ENCODE measurements at regions not wholly inside any gene's neighbourhood (a gene's known extent, or its start where the extent isn't known, plus 50 kb on each side); places are given as distances from the start of the nearest gene placed in this dataset.
A peak's percentile ranks its signal among the peaks of the same experiment; 100 is the strongest.
"Not testable (repeated sequence)": the region's sequence is repeated elsewhere in the genome, so short reads cannot be mapped to it uniquely, and the experiment has no call there.

GRCh38 chr4:77501851-77502250 lies 103.8 kb upstream of the CXCL13 start:
- no peaks in the 10 kb centered on the region for H3K36me3 ChIP-seq (ENCODE audit: insufficient read depth, low read length)
- no peaks in the 10 kb centered on the region for H3K79me2 ChIP-seq (ENCODE audit: control insufficient read depth, insufficient read depth, low read length, unreplicated experiment)

GRCh38 chr4:77504407-77504806 lies 101.2 kb upstream of the CXCL13 start:
- Histone ChIP-seq H3K79me2 (ENCODE audit: control insufficient read depth, insufficient read depth, low read length, unreplicated experiment) (no peaks in the 10 kb centered on the region), H2AFZ (ENCODE audit: low read length, unreplicated experiment) (no peak overlapping the region), H3K4me3 (ENCODE audit: low read depth, low read length) (no peak overlapping the region), H3K27me3 (ENCODE audit: insufficient read depth, low read length) (peaks cover 7% of the 10 kb centered on the region; the same call in 1 of the 2 replicates), H3K27ac (ENCODE audit: low read depth, low read length) (no peak overlapping the region), H3K4me1 (ENCODE audit: control insufficient read depth, insufficient read depth, low read length, unreplicated experiment) (peaks cover 15% of the 10 kb centered on the region), H3K36me3 (ENCODE audit: insufficient read depth, low read length) (no peaks in the 10 kb centered on the region)

More at GRCh38 chr4:77501851-77502250, 103.8 kb upstream of the CXCL13 start:
- Histone ChIP-seq H3K4me3 (ENCODE audit: low read depth, low read length) (no peak overlapping the region), H3K4me1 (ENCODE audit: control insufficient read depth, insufficient read depth, low read length, unreplicated experiment) (peaks cover 15% of the 10 kb centered on the region), H3K27ac (ENCODE audit: low read depth, low read length) (peak overlapping the region; percentile 61), H3K27me3 (ENCODE audit: insufficient read depth, low read length) (peaks cover 8% of the 10 kb centered on the region; the same call in 1 of the 2 replicates), H2AFZ (ENCODE audit: low read length, unreplicated experiment) (no peak overlapping the region)

GRCh38 chr4:77505275-77505957 lies 100.2 kb upstream of the CXCL13 start:
- peaks cover 7% of the 10 kb centered on the region; the same call in 1 of the 2 replicates for H3K27me3 ChIP-seq (ENCODE audit: insufficient read depth, low read length)
- H3K36me3 ChIP-seq (ENCODE audit: insufficient read depth, low read length): no peaks in the 10 kb centered on the region
- H2AFZ ChIP-seq (ENCODE audit: low read length, unreplicated experiment): no peak overlapping the region
- H3K27ac ChIP-seq (ENCODE audit: low read depth, low read length): no peak overlapping the region
- peaks cover 15% of the 10 kb centered on the region for H3K4me1 ChIP-seq (ENCODE audit: control insufficient read depth, insufficient read depth, low read length, unreplicated experiment)
- H3K4me3 ChIP-seq (ENCODE audit: low read depth, low read length): no peak overlapping the region
- H3K79me2 ChIP-seq (ENCODE audit: control insufficient read depth, insufficient read depth, low read length, unreplicated experiment): no peaks in the 10 kb centered on the region

GRCh38 chr4:77505958-77506319 lies 99.7 kb upstream of the CXCL13 start:
- Histone ChIP-seq H3K27me3 (ENCODE audit: insufficient read depth, low read length) (peaks cover 7% of the 10 kb centered on the region; the same call in 1 of the 2 replicates), H3K36me3 (ENCODE audit: insufficient read depth, low read length) (no peaks in the 10 kb centered on the region), H3K27ac (ENCODE audit: low read depth, low read length) (no peak overlapping the region), H2AFZ (ENCODE audit: low read length, unreplicated experiment) (no peak overlapping the region), H3K79me2 (ENCODE audit: control insufficient read depth, insufficient read depth, low read length, unreplicated experiment) (no peaks in the 10 kb centered on the region), H3K4me1 (ENCODE audit: control insufficient read depth, insufficient read depth, low read length, unreplicated experiment) (peaks cover 9% of the 10 kb centered on the region), H3K4me3 (ENCODE audit: low read depth, low read length) (no peak overlapping the region)

- no peaks in the 10 kb centered on the region for H3K36me3 ChIP-seq (ENCODE audit: insufficient read depth, low read length)
- no peak overlapping the region for H3K4me3 ChIP-seq (ENCODE audit: low read depth, low read length)
- peaks cover 4% of the 10 kb centered on the region; the same call in 1 of the 2 replicates for H3K27me3 ChIP-seq (ENCODE audit: insufficient read depth, low read length)
- H2AFZ ChIP-seq (ENCODE audit: low read length, unreplicated experiment): no peak overlapping the region
- no peaks in the 10 kb centered on the region for H3K79me2 ChIP-seq (ENCODE audit: control insufficient read depth, insufficient read depth, low read length, unreplicated experiment)
- no peak overlapping the region for H3K27ac ChIP-seq (ENCODE audit: low read depth, low read length)
- no peaks in the 10 kb centered on the region for H3K4me1 ChIP-seq (ENCODE audit: control insufficient read depth, insufficient read depth, low read length, unreplicated experiment)
Measured at GRCh38 chr4:77510367-77510766, 95.3 kb upstream of the CXCL13 start.

GRCh38 chr4:77525538-77525937 lies 80.1 kb upstream of the CXCL13 start:
- H3K36me3 ChIP-seq (ENCODE audit: insufficient read depth, low read length): no peaks in the 10 kb centered on the region
- no peak overlapping the region for H3K27ac ChIP-seq (ENCODE audit: low read depth, low read length)
- H3K4me1 ChIP-seq (ENCODE audit: control insufficient read depth, insufficient read depth, low read length, unreplicated experiment): no peaks in the 10 kb centered on the region
- no peaks in the 10 kb centered on the region for H3K79me2 ChIP-seq (ENCODE audit: control insufficient read depth, insufficient read depth, low read length, unreplicated experiment)
- no peaks in the 10 kb centered on the region for H3K27me3 ChIP-seq (ENCODE audit: insufficient read depth, low read length)
- no peak overlapping the region for H2AFZ ChIP-seq (ENCODE audit: low read length, unreplicated experiment)
- H3K4me3 ChIP-seq (ENCODE audit: low read depth, low read length): no peak overlapping the region

GRCh38 chr4:77527900-77528299 lies 77.7 kb upstream of the CXCL13 start:
- not testable (repeated sequence) for H3K36me3 ChIP-seq (ENCODE audit: insufficient read depth, low read length); H3K79me2 ChIP-seq (ENCODE audit: control insufficient read depth, insufficient read depth, low read length, unreplicated experiment); H3K4me3 ChIP-seq (ENCODE audit: low read depth, low read length); H2AFZ ChIP-seq (ENCODE audit: low read length, unreplicated experiment); H3K4me1 ChIP-seq (ENCODE audit: control insufficient read depth, insufficient read depth, low read length, unreplicated experiment); H3K27me3 ChIP-seq (ENCODE audit: insufficient read depth, low read length); H3K27ac ChIP-seq (ENCODE audit: low read depth, low read length)

- H2AFZ ChIP-seq (ENCODE audit: low read length, unreplicated experiment): no peak overlapping the region
- H3K4me1 ChIP-seq (ENCODE audit: control insufficient read depth, insufficient read depth, low read length, unreplicated experiment): peaks cover 24% of the 10 kb centered on the region
- H3K4me3 ChIP-seq (ENCODE audit: low read depth, low read length): peak overlapping the region; percentile 64
- H3K79me2 ChIP-seq (ENCODE audit: control insufficient read depth, insufficient read depth, low read length, unreplicated experiment): no peaks in the 10 kb centered on the region
- no peaks in the 10 kb centered on the region for H3K36me3 ChIP-seq (ENCODE audit: insufficient read depth, low read length)
- peak overlapping the region; percentile 78 for H3K27ac ChIP-seq (ENCODE audit: low read depth, low read length)
- H3K27me3 ChIP-seq (ENCODE audit: insufficient read depth, low read length): peaks cover 39% of the 10 kb centered on the region
Measured at GRCh38 chr4:77538144-77538543, 67.5 kb upstream of the CXCL13 start.

GRCh38 chr4:77538574-77539157 lies 67.0 kb upstream of the CXCL13 start:
- peak overlapping the region; percentile 64 for H3K4me3 ChIP-seq (ENCODE audit: low read depth, low read length)
- peak overlapping the region; percentile 78 for H3K27ac ChIP-seq (ENCODE audit: low read depth, low read length)
- H3K27me3 ChIP-seq (ENCODE audit: insufficient read depth, low read length): peaks cover 39% of the 10 kb centered on the region
- H3K36me3 ChIP-seq (ENCODE audit: insufficient read depth, low read length): no peaks in the 10 kb centered on the region
- H3K79me2 ChIP-seq (ENCODE audit: control insufficient read depth, insufficient read depth, low read length, unreplicated experiment): no peaks in the 10 kb centered on the region
- peaks cover 24% of the 10 kb centered on the region for H3K4me1 ChIP-seq (ENCODE audit: control insufficient read depth, insufficient read depth, low read length, unreplicated experiment)
- H2AFZ ChIP-seq (ENCODE audit: low read length, unreplicated experiment): no peak overlapping the region
